GM12878 (cell line): ENCODE measurements at regions not wholly inside any gene's neighbourhood (a gene's known extent, or its start where the extent isn't known, plus 50 kb on each side); places are given as distances from the start of the nearest gene placed in this dataset.

Source experiments
- ATAC-seq: fragments of 200-7000 bp; cut with Tn5 transposase; 3 replicates; pipeline ENCODE4 v1.9.1; 2020; ENCODE audit warnings: mild to moderate bottlenecking, moderate library complexity
- BruUV-seq: library from RNA; stranded (reverse); fragments of 400-500 nt; replicated peaks from 2 replicates; lab custom pipeline; 2021; lab: Mats Ljungman, UMichigan
- CTCF ChIA-PET: fragments of 300-600 bp; sonication (Branson Sonifier 250); formaldehyde crosslinking; extraction: SDS; loops from one replicate; lab custom pipeline; 2021; ENCODE audit warnings: inconsistent platforms; lab: Yijun Ruan, JAX
- POLR2A ChIA-PET: fragments of 350-600 bp; formaldehyde crosslinking; extraction: SDS; loops from one replicate; lab custom pipeline; 2021; ENCODE audit warnings: inconsistent platforms; lab: Charles Lee
- RAD21 ChIA-PET: fragments of 300-600 bp; sonication (Branson Sonifier 250); formaldehyde crosslinking; loops from one replicate; lab custom pipeline; 2023; ENCODE audit warnings: antibody characterized with exemption; ENCODE audit not compliant: unreplicated experiment; lab: Charles Lee
- SMC1A ChIA-PET: fragments of 300-600 bp; sonication (Branson Sonifier 250); formaldehyde crosslinking; loops from one replicate; lab custom pipeline; 2023; ENCODE audit not compliant: unreplicated experiment, uncharacterized antibody; lab: Charles Lee
- DNase-seq: peaks from one replicate; pipeline ENCODE4 v3.0.0-alpha.2; 2011; ENCODE audit warnings: low read depth, low spot score
- FAIRE-seq: peaks from 3 replicates; lab custom pipeline; 2011; peaks lifted over from hg19 to GRCh38; lab: Jason Lieb, UNC
- H2AFZ ChIP-seq: 2 replicates; pipeline ENCODE4 v1.6.0; 2011; ENCODE audit warnings: low read depth, low read length, control low read depth; ENCODE audit not compliant: control insufficient read depth
- H3K27ac ChIP-seq: 2 replicates; pipeline ENCODE4 v1.5.1; 2011; ENCODE audit warnings: control low read depth; ENCODE audit not compliant: control insufficient read depth, insufficient read depth
- H3K27me3 ChIP-seq, 2 experiments: replicated peaks in 1 of 2; 2 replicates each; pipeline versions ENCODE4 v1.6.0 to v1.6.1; 2011; ENCODE audit warnings: low read length in 1 of 2; ENCODE audit not compliant: control insufficient read depth in 2 of 2, insufficient read depth in 2 of 2
- H3K36me3 ChIP-seq, 2 experiments: 2 replicates each; pipeline ENCODE4 v1.5.1; 2011; ENCODE audit warnings: low read length in 1 of 2; ENCODE audit not compliant: control insufficient read depth in 2 of 2, insufficient read depth in 2 of 2
- H3K4me1 ChIP-seq: 2 replicates; pipeline ENCODE4 v1.6.1; 2011; ENCODE audit warnings: mild to moderate bottlenecking, low read length, moderate library complexity, mixed read lengths; ENCODE audit not compliant: control insufficient read depth, insufficient read depth
- H3K4me2 ChIP-seq: 2 replicates; pipeline ENCODE4 v1.6.0; 2011; ENCODE audit warnings: control low read depth; ENCODE audit not compliant: control insufficient read depth, insufficient read depth
- H3K4me3 ChIP-seq: fragments of 200-600 bp; sonication (generic); 2 replicates; pipeline ENCODE4 v1.5.1; 2016
- H3K79me2 ChIP-seq: 2 replicates; pipeline ENCODE4 v1.6.0; 2011; ENCODE audit warnings: low read length; ENCODE audit not compliant: control insufficient read depth, insufficient read depth
- H3K9ac ChIP-seq: 2 replicates; pipeline ENCODE4 v1.8.0; 2011; ENCODE audit warnings: low read length, control low read depth, mixed read lengths; ENCODE audit not compliant: control insufficient read depth, insufficient read depth
- H3K9me3 ChIP-seq: replicated peaks from 3 replicates; pipeline ENCODE4 v1.5.1; 2011; ENCODE audit warnings: mild to moderate bottlenecking, low read length; ENCODE audit not compliant: control insufficient read depth, insufficient read depth
- H4K20me1 ChIP-seq: 2 replicates; pipeline ENCODE4 v1.6.0; 2011; ENCODE audit not compliant: control insufficient read depth, insufficient read depth
- EZH2 ChIP-seq: IDR thresholded peaks from 2 replicates; pipeline ENCODE4 v1.6.1; 2012; ENCODE audit warnings: low read depth, mild to moderate bottlenecking, control low read depth, inconsistent platforms, low read length, borderline replicate concordance; ENCODE audit not compliant: control insufficient read depth
- FOS ChIP-seq: IDR thresholded peaks from 3 replicates; pipeline ENCODE4 v1.6.1; 2011; ENCODE audit warnings: borderline replicate concordance; ENCODE audit not compliant: insufficient read length; ENCODE audit errors: extremely low read depth
- FOXM1 ChIP-seq: IDR thresholded peaks from 2 replicates; pipeline ENCODE4 v1.6.1; 2012; ENCODE audit warnings: low read depth, mild to moderate bottlenecking, inconsistent platforms, low read length, moderate library complexity
- IRF4 ChIP-seq: IDR thresholded peaks from 2 replicates; pipeline ENCODE4 v1.6.1; 2011; ENCODE audit warnings: low read depth, low read length
- MTA2 ChIP-seq: fragments of 450-650 bp; IDR thresholded peaks from 2 replicates; pipeline ENCODE4 v1.6.1; 2016; ENCODE audit warnings: low read depth, mild to moderate bottlenecking, moderate library complexity
- NFIC ChIP-seq: IDR thresholded peaks from 2 replicates; pipeline ENCODE4 v1.6.1; 2012; ENCODE audit warnings: low read depth, mild to moderate bottlenecking, inconsistent platforms, low read length, moderate library complexity
- POLR2AphosphoS2 ChIP-seq: IDR thresholded peaks from 2 replicates; pipeline ENCODE4 v1.6.1; 2011; ENCODE audit warnings: low read depth, mild to moderate bottlenecking, low read length, improper control_type of control experiment, moderate library complexity
- SIN3A ChIP-seq: IDR thresholded peaks from 2 replicates; pipeline ENCODE4 v1.6.1; 2012; ENCODE audit warnings: low read depth, low read length, improper control_type of control experiment
- SREBF1 ChIP-seq: IDR thresholded peaks from 2 replicates; pipeline ENCODE4 v1.6.1; 2012; ENCODE audit warnings: mild to moderate bottlenecking, low read length
- WGBS: methylation state at CpG from one replicate; pipeline ENCODE4 v1.1.6; 2016; ENCODE audit warnings: low lambda C conversion rate; ENCODE audit not compliant: insufficient replicate concordance, insufficient coverage; ENCODE audit errors: missing lambda C conversion rate; 5-methylcytosine and 5-hydroxymethylcytosine counted together
- in situ Hi-C: fragments of 300-500 bp; cut with MboI; formaldehyde crosslinking; loops from 9 replicates; pipeline ENCODE4 v1.14.3; 2018; ENCODE audit warnings: mixed read lengths
- intact Hi-C: fragments of 100-400 bp; cut with micrococcal nuclease; formaldehyde crosslinking; loops from one replicate; pipeline ENCODE4 v1.14.2; 2022; ENCODE audit not compliant: unreplicated experiment
- TF ChIP-seq, protein P1 (sequence below): fragments of 450-650 bp; formaldehyde crosslinking; IDR thresholded peaks from 2 replicates; pipeline ENCODE4 v1.5.0; 2022; ENCODE audit warnings: mild to moderate bottlenecking, missing genetic modification characterization

- WGBS: 9% methylated on average over 2 of the region's 2 CpGs
- in situ Hi-C loops: no loop called here
- intact Hi-C loops: no loop called here
- H3K9me3 ChIP-seq: no peaks in the 10 kb centered on the region
- no TSS peak for BruUV-seq
- H2AFZ ChIP-seq: no peak overlapping the region
- 0 out of 4 replicates have a peak, but pooled peaks cover 0 to 2% of the 10 kb centered on the region in 2 experiments for H3K27me3 ChIP-seq
- H3K4me1 ChIP-seq: no peaks in the 10 kb centered on the region
- no peaks in the 10 kb centered on the region for H3K36me3 ChIP-seq
- ATAC-seq (no peak), DNase-seq (no peak), FAIRE-seq (no peak)
- TF ChIP-seq POLR2AphosphoS2 (no peak), EZH2 (no peak), FOS (no peak), NFIC (no peak), MTA2 (no peak), SREBF1 (no peak), IRF4 (no peak), SIN3A (no peak), FOXM1 (no peak)
- TF ChIP-seq, protein P1, sequence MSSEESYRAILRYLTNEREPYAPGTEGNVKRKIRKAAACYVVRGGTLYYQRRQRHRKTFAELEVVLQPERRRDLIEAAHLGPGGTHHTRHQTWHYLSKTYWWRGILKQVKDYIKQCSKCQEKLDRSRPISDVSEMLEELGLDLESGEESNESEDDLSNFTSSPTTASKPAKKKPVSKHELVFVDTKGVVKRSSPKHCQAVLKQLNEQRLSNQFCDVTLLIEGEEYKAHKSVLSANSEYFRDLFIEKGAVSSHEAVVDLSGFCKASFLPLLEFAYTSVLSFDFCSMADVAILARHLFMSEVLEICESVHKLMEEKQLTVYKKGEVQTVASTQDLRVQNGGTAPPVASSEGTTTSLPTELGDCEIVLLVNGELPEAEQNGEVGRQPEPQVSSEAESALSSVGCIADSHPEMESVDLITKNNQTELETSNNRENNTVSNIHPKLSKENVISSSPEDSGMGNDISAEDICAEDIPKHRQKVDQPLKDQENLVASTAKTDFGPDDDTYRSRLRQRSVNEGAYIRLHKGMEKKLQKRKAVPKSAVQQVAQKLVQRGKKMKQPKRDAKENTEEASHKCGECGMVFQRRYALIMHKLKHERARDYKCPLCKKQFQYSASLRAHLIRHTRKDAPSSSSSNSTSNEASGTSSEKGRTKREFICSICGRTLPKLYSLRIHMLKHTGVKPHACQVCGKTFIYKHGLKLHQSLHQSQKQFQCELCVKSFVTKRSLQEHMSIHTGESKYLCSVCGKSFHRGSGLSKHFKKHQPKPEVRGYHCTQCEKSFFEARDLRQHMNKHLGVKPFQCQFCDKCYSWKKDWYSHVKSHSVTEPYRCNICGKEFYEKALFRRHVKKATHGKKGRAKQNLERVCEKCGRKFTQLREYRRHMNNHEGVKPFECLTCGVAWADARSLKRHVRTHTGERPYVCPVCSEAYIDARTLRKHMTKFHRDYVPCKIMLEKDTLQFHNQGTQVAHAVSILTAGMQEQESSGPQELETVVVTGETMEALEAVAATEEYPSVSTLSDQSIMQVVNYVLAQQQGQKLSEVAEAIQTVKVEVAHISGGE: no peak
- ChIA-PET RAD21 (no interaction called here), POLR2A (no interaction called here), SMC1A (no interaction called here), CTCF (no interaction called here)
- no peak overlapping the region for H3K4me2 ChIP-seq
- H3K4me3 ChIP-seq: no peak overlapping the region
- no peak overlapping the region for H3K27ac ChIP-seq
- no peaks in the 10 kb centered on the region for H4K20me1 ChIP-seq
- H3K9ac ChIP-seq: no peak overlapping the region
- no peaks in the 10 kb centered on the region for H3K79me2 ChIP-seq
Observed at GRCh38 chr11:11724994-11725393, 103.2 kb upstream of the GALNT18 start.
